SJCRH30 (cell line): ENCODE measurements at regions not wholly inside any gene's neighbourhood (a gene's known extent, or its start where the extent isn't known, plus 50 kb on each side); places are given as distances from the start of the nearest gene placed in this dataset.
"Not testable (repeated sequence)": the region's sequence is repeated elsewhere in the genome, so short reads cannot be mapped to it uniquely, and the experiment has no call there.

Experiments
- DNase-seq, 2 experiments: peaks; one replicate each; pipeline ENCODE4 v3.0.0-alpha.2; 2015 to 2020
- H3K27ac ChIP-seq: fragments of 250-450 bp; sonication (Bioruptor Pico); 2 replicates; pipeline ENCODE4 v1.5.1; 2020; ENCODE audit warnings: mild to moderate bottlenecking, moderate library complexity
- H3K27me3 ChIP-seq: fragments of 250-450 bp; sonication (Bioruptor Pico); 2 replicates; pipeline ENCODE4 v1.5.1; 2020; ENCODE audit warnings: mild to moderate bottlenecking, moderate library complexity
- H3K36me3 ChIP-seq: fragments of 250-450 bp; sonication (Bioruptor Pico); 2 replicates; pipeline ENCODE4 v1.5.1; 2020; ENCODE audit warnings: mild to moderate bottlenecking, moderate library complexity
- H3K4me1 ChIP-seq: fragments of 250-450 bp; sonication (Bioruptor Pico); 2 replicates; pipeline ENCODE4 v1.5.1; 2020; ENCODE audit warnings: mild to moderate bottlenecking, moderate library complexity
- H3K4me3 ChIP-seq: fragments of 250-450 bp; sonication (Bioruptor Pico); 2 replicates; pipeline ENCODE4 v1.5.1; 2020; ENCODE audit warnings: mild to moderate bottlenecking, moderate library complexity
- H3K9me3 ChIP-seq: fragments of 250-450 bp; sonication (Bioruptor Pico); replicated peaks from 2 replicates; pipeline ENCODE4 v1.5.1; 2020; ENCODE audit warnings: mild to moderate bottlenecking, moderate library complexity

GRCh38 chr3:135368316-135368715, 573.3 kb downstream of the EPHB1 start:
- no peak for DNase-seq
- H3K4me3 ChIP-seq = no peak overlapping the region
- H3K9me3 ChIP-seq = no peaks in the 10 kb centered on the region
- no peaks in the 10 kb centered on the region for H3K27me3 ChIP-seq
- no peaks in the 10 kb centered on the region for H3K4me1 ChIP-seq
- H3K36me3 ChIP-seq = no peaks in the 10 kb centered on the region
- no peak overlapping the region for H3K27ac ChIP-seq

GRCh38 chr3:135368781-135369180, 573.7 kb downstream of the EPHB1 start:
- H3K4me3 ChIP-seq = no peak overlapping the region
- no peaks in the 10 kb centered on the region for H3K36me3 ChIP-seq
- no peaks in the 10 kb centered on the region for H3K9me3 ChIP-seq
- H3K27ac ChIP-seq = no peak overlapping the region
- DNase-seq = no peak
- no peaks in the 10 kb centered on the region for H3K27me3 ChIP-seq
- H3K4me1 ChIP-seq = no peaks in the 10 kb centered on the region

- no peaks in the 10 kb centered on the region for H3K4me1 ChIP-seq
- H3K4me3 ChIP-seq = no peak overlapping the region
- no peaks in the 10 kb centered on the region for H3K36me3 ChIP-seq
- H3K27me3 ChIP-seq = no peaks in the 10 kb centered on the region
- no peaks in the 10 kb centered on the region for H3K9me3 ChIP-seq
- no peak for DNase-seq
- no peak overlapping the region for H3K27ac ChIP-seq
Observed at GRCh38 chr3:135374571-135374970, 579.5 kb downstream of the EPHB1 start.

DNA sequence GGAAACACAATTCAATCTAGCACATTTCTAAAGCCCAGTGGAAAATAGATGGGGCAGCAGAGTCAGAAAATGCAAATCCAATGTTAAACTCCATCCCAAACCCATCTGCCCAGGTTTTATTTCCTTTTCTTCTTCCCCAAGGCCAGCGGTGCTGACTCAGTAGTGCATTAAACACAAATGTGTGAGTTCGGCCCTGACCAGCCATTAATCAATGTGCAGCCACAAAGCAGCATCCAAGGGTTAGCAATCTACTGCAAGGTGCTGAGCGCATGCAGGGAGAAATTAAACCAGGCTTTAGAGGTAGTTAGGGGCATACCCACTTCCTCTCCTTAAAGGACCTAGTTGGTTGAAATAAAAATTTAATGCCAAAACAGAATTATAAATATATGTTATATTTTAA, 583.3 kb upstream of the PPP2R3A start:
- Histone ChIP-seq H3K4me1 (no peaks in the 10 kb centered on the region), H3K4me3 (no peak overlapping the region), H3K36me3 (no peaks in the 10 kb centered on the region), H3K9me3 (no peaks in the 10 kb centered on the region), H3K27me3 (0 out of 2 replicates have a peak, but pooled peaks cover 3% of the 10 kb centered on the region), H3K27ac (no peak overlapping the region)
- DNase-seq = no peak

DNA sequence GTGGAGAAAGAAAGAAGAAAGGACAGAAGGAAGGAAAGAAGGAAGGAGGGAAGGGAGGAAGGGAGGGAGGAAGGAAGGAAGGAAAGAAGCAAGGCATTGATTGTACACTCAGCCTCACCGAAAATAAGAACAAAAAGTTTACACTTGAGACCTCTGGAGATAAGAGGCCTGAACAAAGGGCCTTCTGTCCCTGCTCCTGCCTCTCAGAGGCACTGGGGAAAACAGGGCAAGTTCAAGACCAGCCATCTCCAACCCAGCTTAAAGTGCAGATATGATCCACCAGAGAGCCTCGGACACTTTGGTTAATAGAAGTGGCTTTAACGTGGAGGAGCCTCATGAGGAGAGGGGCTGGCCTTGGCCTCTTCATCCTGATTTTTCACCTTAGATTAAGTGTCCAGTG, 582.9 kb upstream of the PPP2R3A start:
- H3K4me1 ChIP-seq = no peaks in the 10 kb centered on the region
- no peaks in the 10 kb centered on the region for H3K9me3 ChIP-seq
- no peak for DNase-seq
- no peaks in the 10 kb centered on the region for H3K36me3 ChIP-seq
- no peak overlapping the region for H3K27ac ChIP-seq
- H3K27me3 ChIP-seq = 0 out of 2 replicates have a peak, but pooled peaks cover 3% of the 10 kb centered on the region
- no peak overlapping the region for H3K4me3 ChIP-seq

GRCh38 chr3:135383301-135383700, 582.2 kb upstream of the PPP2R3A start:
- no peak for DNase-seq
- H3K36me3 ChIP-seq = no peaks in the 10 kb centered on the region
- H3K9me3 ChIP-seq = no peaks in the 10 kb centered on the region
- 0 out of 2 replicates have a peak, but pooled peaks cover 3% of the 10 kb centered on the region for H3K27me3 ChIP-seq
- no peaks in the 10 kb centered on the region for H3K4me1 ChIP-seq
- H3K27ac ChIP-seq = no peak overlapping the region
- no peak overlapping the region for H3K4me3 ChIP-seq

- Histone ChIP-seq H3K27me3 (no peaks in the 10 kb centered on the region), H3K27ac (no peak overlapping the region), H3K4me1 (no peaks in the 10 kb centered on the region), H3K36me3 (no peaks in the 10 kb centered on the region), H3K9me3 (0 out of 2 replicates have a peak, but pooled peaks cover 3% of the 10 kb centered on the region), H3K4me3 (no peak overlapping the region)
- DNase-seq = no peak
Observed at GRCh38 chr3:135392151-135392550, 573.4 kb upstream of the PPP2R3A start.

- H3K27me3 ChIP-seq = no peaks in the 10 kb centered on the region
- no peak for DNase-seq
- no peak overlapping the region for H3K4me3 ChIP-seq
- H3K9me3 ChIP-seq = 0 out of 2 replicates have a peak, but pooled peaks cover 3% of the 10 kb centered on the region
- H3K36me3 ChIP-seq = no peaks in the 10 kb centered on the region
- no peaks in the 10 kb centered on the region for H3K4me1 ChIP-seq
- no peak overlapping the region for H3K27ac ChIP-seq
Observed at GRCh38 chr3:135393159-135393558, 572.4 kb upstream of the PPP2R3A start.

- Histone ChIP-seq H3K4me1 (no peaks in the 10 kb centered on the region), H3K27me3 (no peaks in the 10 kb centered on the region), H3K36me3 (no peaks in the 10 kb centered on the region), H3K9me3 (0 out of 2 replicates have a peak, but pooled peaks cover 3% of the 10 kb centered on the region), H3K27ac (no peak overlapping the region), H3K4me3 (no peak overlapping the region)
- DNase-seq = no peak
Observed at GRCh38 chr3:135393898-135394525, 571.5 kb upstream of the PPP2R3A start.

GRCh38 chr3:135412475-135412874, 553.1 kb upstream of the PPP2R3A start:
- H3K4me3 ChIP-seq = no peak overlapping the region
- DNase-seq = no peak
- no peak overlapping the region for H3K27ac ChIP-seq

DNA sequence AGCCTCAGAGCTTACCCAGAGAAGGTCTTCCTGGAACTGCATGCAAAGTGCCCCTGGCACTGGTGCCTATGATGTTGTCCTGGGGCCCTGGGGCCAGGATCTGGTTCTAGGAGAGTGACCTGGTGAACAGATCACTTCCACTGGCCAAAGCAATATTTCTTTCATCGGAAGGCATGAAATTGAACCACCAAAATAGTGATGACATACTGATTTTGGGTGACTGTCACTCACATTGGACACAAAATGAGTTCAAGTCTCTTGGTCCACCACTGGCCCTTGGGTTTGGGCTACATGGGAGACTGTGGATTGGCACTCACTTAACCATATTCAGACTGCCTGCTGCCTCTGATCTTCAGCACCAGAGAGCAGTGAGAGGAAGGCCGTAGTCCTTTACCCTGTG, 549.3 kb upstream of the PPP2R3A start:
- Histone ChIP-seq H3K27ac (no peak overlapping the region), H3K9me3 (no peaks in the 10 kb centered on the region), H3K36me3 (no peaks in the 10 kb centered on the region), H3K4me3 (no peak overlapping the region), H3K27me3 (no peaks in the 10 kb centered on the region), H3K4me1 (no peaks in the 10 kb centered on the region)
- DNase-seq = no peak

More at GRCh38 chr3:135412475-135412874, 553.1 kb upstream of the PPP2R3A start:
- Histone ChIP-seq H3K36me3 (no peaks in the 10 kb centered on the region), H3K27me3 (no peaks in the 10 kb centered on the region), H3K4me1 (no peaks in the 10 kb centered on the region), H3K9me3 (no peaks in the 10 kb centered on the region)

GRCh38 chr3:135419155-135419554, 546.4 kb upstream of the PPP2R3A start:
- no peaks in the 10 kb centered on the region for H3K36me3 ChIP-seq
- DNase-seq = no peak
- no peaks in the 10 kb centered on the region for H3K27me3 ChIP-seq
- no peak overlapping the region for H3K4me3 ChIP-seq
- H3K4me1 ChIP-seq = no peaks in the 10 kb centered on the region
- H3K9me3 ChIP-seq = no peaks in the 10 kb centered on the region
- H3K27ac ChIP-seq = no peak overlapping the region

- Histone ChIP-seq H3K36me3 (no peaks in the 10 kb centered on the region), H3K27ac (no peak overlapping the region), H3K27me3 (no peaks in the 10 kb centered on the region), H3K4me3 (no peak overlapping the region), H3K9me3 (no peaks in the 10 kb centered on the region), H3K4me1 (no peaks in the 10 kb centered on the region)
- no peak for DNase-seq
Observed at GRCh38 chr3:135426508-135426907, 539.0 kb upstream of the PPP2R3A start.

GRCh38 chr3:135432402-135432801, 533.1 kb upstream of the PPP2R3A start:
- Histone ChIP-seq H3K4me1 (no peaks in the 10 kb centered on the region), H3K4me3 (no peak overlapping the region), H3K27ac (no peak overlapping the region), H3K36me3 (no peaks in the 10 kb centered on the region), H3K27me3 (no peaks in the 10 kb centered on the region), H3K9me3 (no peaks in the 10 kb centered on the region)
- no peak for DNase-seq

GRCh38 chr3:135438889-135439597, 526.5 kb upstream of the PPP2R3A start:
- not testable (repeated sequence) for H3K27me3 ChIP-seq, H3K36me3 ChIP-seq, DNase-seq, H3K9me3 ChIP-seq, H3K27ac ChIP-seq, H3K4me1 ChIP-seq
- H3K4me3 ChIP-seq = peak overlapping the region; percentile 23

- not testable (repeated sequence) for H3K36me3 ChIP-seq, H3K27ac ChIP-seq, H3K9me3 ChIP-seq, H3K27me3 ChIP-seq, DNase-seq, H3K4me1 ChIP-seq
- peak overlapping the region; percentile 23; the same call in 1 of the 2 replicates for H3K4me3 ChIP-seq
Observed at GRCh38 chr3:135439632-135440031, 525.9 kb upstream of the PPP2R3A start.
